Fibroblast of upper back skin (primary cell): ENCODE measurements at regions not wholly inside any gene's neighbourhood (a gene's known extent, or its start where the extent isn't known, plus 50 kb on each side); places are given as distances from the start of the nearest gene placed in this dataset.
A peak's percentile ranks its signal among the peaks of the same experiment; 100 is the strongest.

Experiments used
- DNase-seq: peaks from one replicate; pipeline ENCODE4 v3.0.0-alpha.2; 2013

- DNase-seq: no peak
Measured at GRCh38 chr2:41967476-41968181, 80.2 kb upstream of the PKDCC start.

- no peak for DNase-seq
Measured at GRCh38 chr2:41968182-41968578, 79.6 kb upstream of the PKDCC start.

- no peak for DNase-seq
Measured at GRCh38 chr2:41970988-41971660, 76.7 kb upstream of the PKDCC start.

DNA sequence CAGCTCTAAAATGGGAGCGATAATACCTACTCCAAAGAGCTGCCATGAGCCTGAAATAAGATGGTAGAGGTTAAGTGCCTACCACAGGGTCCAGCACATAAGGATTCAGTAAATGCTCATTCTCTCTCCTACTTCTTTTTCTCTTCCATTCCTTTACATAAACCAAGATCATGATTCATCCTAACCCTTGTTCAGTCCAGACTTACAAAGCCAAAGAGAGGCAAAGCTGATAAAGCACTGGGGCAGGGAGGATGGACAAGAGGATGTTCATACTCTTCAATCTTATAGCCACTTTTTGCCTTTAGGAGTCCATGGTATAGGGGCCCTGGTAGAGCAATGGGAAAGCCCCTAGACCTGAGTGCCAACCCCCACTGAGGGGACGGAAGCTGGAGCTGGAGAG, 75.6 kb upstream of the PKDCC start:
- DNase-seq: no peak

DNA sequence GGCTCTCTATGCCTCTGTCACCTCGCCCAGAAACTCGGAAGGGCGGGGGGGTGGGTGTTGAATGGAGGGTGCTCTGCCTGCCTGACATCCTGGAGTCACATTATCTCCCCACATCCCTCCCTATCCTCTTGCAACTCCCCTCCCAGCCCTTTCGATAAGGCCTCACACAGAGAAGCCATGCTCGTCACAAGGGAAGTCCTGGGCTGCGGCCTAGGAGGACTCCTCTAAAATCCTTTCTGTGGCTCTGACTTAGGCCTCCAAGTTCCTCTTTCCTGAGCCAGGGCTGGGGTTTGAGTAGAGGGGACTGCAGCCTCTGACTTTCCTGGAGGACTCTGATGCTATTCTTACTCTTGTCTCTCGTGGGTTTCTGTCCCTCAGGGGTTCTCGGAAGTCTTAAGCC, 75.0 kb upstream of the PKDCC start:
- DNase-seq: no peak

DNA sequence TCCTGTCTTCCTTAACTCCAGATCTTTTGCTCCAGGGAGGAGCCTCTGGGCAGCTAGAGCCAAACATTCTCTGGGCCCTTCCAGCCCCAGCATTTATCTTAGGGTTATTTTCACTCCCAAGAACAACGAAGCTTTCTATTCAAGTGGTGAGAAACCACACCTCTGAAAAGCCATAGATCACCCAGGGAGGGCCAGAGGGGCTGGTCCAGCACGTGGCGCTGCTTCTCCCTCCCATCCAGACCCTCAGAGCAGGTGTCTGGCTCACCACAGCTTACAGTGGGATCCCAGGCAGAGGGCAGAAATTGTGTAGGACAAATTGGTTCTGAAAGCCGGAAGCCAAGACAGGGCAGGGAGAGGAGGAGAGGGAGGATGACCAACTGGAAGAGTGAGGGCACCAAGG, 74.0 kb upstream of the PKDCC start:
- no peak for DNase-seq

GRCh38 chr2:41981417-41981816, 66.4 kb upstream of the PKDCC start:
- no peak for DNase-seq

DNA sequence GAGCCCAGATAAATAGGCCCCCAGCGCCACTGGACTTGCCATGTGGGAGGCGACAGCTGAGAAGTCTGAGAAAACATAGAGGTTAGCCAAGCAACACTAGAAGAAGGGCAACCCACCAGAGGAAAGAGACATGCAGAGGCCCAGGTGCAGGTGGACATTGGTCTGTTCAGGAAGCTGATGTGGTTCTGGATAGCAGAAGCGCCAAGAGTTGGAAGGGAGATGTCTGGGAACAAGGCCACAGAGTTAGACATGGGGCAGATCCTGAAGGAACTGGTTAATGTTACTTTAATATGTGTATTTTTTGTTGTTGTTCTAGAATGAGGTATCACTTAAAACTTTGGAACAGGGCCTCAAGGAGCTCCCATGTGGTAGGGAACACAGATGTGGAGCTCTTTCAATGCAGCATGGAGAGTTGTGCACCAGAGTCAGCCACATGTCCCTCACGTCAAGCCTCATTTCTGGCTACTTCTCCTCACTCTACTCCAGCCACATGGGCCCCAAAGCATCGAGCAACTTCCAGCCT, 62.2 kb upstream of the PKDCC start:
- no peak for DNase-seq

GRCh38 chr2:41989501-41990180, 58.2 kb upstream of the PKDCC start:
- DNase-seq: peak; percentile 51

- DNase-seq: no peak
Measured at GRCh38 chr2:41990245-41990644, 57.6 kb upstream of the PKDCC start.

DNA sequence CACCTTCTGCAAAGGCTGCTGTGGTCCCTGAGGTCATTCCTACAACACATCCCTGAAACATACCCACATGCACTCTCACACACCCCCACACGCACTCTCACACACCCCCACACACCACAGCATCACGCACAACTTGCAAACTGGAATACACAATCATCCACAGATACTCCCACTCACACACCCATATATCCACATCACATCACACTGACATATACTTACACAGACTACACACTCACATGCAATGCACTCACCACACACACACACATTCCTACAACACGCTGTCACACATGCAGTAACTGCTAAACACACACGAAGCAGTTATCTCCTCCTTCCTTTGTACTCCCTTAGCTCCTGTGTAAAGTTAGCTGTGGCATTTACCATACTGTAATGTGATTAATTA, 57.1 kb upstream of the PKDCC start:
- peak; percentile 78 for DNase-seq

DNA sequence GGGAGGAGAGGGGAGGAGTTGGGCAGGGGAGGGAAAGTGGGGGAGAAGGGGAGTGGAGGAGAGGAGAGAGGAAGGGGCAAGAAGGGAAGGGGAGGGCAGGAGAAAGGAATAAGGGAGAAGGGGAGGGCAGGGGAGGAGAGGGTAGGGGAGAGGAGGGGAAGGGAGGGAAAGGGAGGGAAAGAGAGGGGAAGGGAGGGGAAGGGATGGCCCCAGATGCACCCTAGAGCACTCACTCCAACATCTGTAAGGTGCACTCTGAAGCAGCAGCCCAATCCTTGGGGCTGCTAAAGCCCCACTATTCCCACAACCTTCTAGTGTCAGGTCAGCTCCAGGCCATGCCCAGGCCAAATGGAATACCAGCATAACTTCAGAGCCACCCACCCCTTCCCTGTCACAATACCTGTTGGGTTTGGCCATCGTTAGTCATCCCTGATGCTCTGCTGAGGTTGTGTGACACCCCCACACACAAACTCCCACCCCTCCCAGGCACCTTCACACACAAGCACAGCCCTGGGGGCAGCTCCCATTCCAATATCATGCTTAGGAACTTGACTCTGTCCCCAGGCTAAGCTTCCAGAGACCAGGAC, 55.7 kb upstream of the PKDCC start:
- DNase-seq: no peak

GRCh38 chr2:41992671-41993434, 55.0 kb upstream of the PKDCC start:
- DNase-seq: no peak

- DNase-seq: no peak
Measured at GRCh38 chr2:41993435-41993925, 54.3 kb upstream of the PKDCC start.

DNA sequence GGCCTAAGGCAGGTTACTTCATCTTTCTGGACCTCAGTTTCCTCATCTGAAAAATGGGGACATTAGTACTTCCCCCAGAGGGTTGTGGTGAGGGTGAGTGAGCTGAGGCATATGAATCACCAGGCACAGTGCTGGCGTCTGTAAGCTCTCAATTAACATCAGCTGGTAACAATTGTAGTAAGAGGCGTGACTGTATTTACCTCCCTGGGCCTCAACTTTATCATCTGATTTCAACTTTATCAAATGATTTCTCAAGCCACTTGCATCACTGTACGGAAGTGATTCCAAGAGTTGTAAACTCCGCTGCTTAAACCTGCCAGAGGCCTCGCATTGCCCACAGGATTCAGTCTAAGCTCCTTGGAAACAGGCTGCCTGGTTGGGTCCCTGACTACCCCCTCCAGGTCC, 53.6 kb upstream of the PKDCC start:
- DNase-seq: peak; percentile 88

- DNase-seq: no peak
Measured at GRCh38 chr2:41994661-41995060, 53.2 kb upstream of the PKDCC start.

GRCh38 chr2:41997561-41997960, 50.3 kb upstream of the PKDCC start:
- DNase-seq: no peak
